ENCODE measurements at regions not wholly inside any gene's neighbourhood (a gene's known extent, or its start where the extent isn't known, plus 50 kb on each side); places are given as distances from the start of the nearest gene placed in this dataset.
A peak's percentile ranks its signal among the peaks of the same experiment; 100 is the strongest.

- peak overlapping the region in 1 of 2 donors; percentile 1 for H3K9ac ChIP-seq (ENCODE audit: low read depth in 2 of 2, low read length in 2 of 2)
- H3K4me3 ChIP-seq: no peak overlapping the region
- no peaks in the 10 kb centered on the region for H3K4me1 ChIP-seq
- intact Hi-C loops (cut with DNase I): no loop called here
- H3K36me3 ChIP-seq: no peaks in the 10 kb centered on the region
- no peaks in the 10 kb centered on the region for H3K9me3 ChIP-seq
- peak overlapping the region; percentile 38 for H3K27ac ChIP-seq
- no peak for TF ChIP-seq CTCF (IDR thresholded peaks at IDR 0.05)
- DNase-seq: peak; percentile 53
- no peaks in the 10 kb centered on the region for H3K27me3 ChIP-seq
Observed at GRCh38 chr13:44104197-44104490, 224.4 kb downstream of the LACC1 start.

- no peak for TF ChIP-seq CTCF (IDR thresholded peaks at IDR 0.05)
- peak overlapping the region; percentile 38 for H3K27ac ChIP-seq
Observed at GRCh38 chr13:44104969-44105368, 225.3 kb downstream of the LACC1 start.

GRCh38 chr13:44106266-44107152, 226.8 kb downstream of the LACC1 start:
- no peak for DNase-seq
- H3K9me3 ChIP-seq: no peaks in the 10 kb centered on the region
- H3K4me1 ChIP-seq: no peaks in the 10 kb centered on the region
- H3K9ac ChIP-seq (ENCODE audit: low read depth in 2 of 2, low read length in 2 of 2): no peak overlapping the region
- peak overlapping the region; percentile 79 for H3K27ac ChIP-seq
- H3K27me3 ChIP-seq: no peaks in the 10 kb centered on the region
- no peak for TF ChIP-seq CTCF (IDR thresholded peaks at IDR 0.05)
- no peaks in the 10 kb centered on the region for H3K36me3 ChIP-seq
- no peak overlapping the region for H3K4me3 ChIP-seq
- intact Hi-C loops (cut with DNase I): no loop called here

More at GRCh38 chr13:44104969-44105368, 225.3 kb downstream of the LACC1 start:
- intact Hi-C loops (cut with DNase I): no loop called here
- DNase-seq: peak; percentile 30
- Histone ChIP-seq H3K4me1 (no peaks in the 10 kb centered on the region), H3K4me3 (no peak overlapping the region), H3K9me3 (no peaks in the 10 kb centered on the region), H3K27me3 (no peaks in the 10 kb centered on the region), H3K36me3 (no peaks in the 10 kb centered on the region), H3K9ac (ENCODE audit: low read depth in 2 of 2, low read length in 2 of 2) (peak overlapping the region in 1 of 2 donors; percentile 8)

GRCh38 chr13:44107357-44108121, 227.8 kb downstream of the LACC1 start:
- peak; percentile 30 for DNase-seq

More at GRCh38 chr13:44107357-44108121, 227.8 kb downstream of the LACC1 start:
- H3K27ac ChIP-seq: peak overlapping the region; percentile 79
- H3K4me3 ChIP-seq: no peak overlapping the region
- peak overlapping the region in 1 of 2 donors; percentile 30 for H3K9ac ChIP-seq (ENCODE audit: low read depth in 2 of 2, low read length in 2 of 2)
- H3K36me3 ChIP-seq: no peaks in the 10 kb centered on the region
- H3K4me1 ChIP-seq: no peaks in the 10 kb centered on the region
- intact Hi-C loops (cut with DNase I): no loop called here
- H3K9me3 ChIP-seq: no peaks in the 10 kb centered on the region
- no peaks in the 10 kb centered on the region for H3K27me3 ChIP-seq
- no peak for TF ChIP-seq CTCF (IDR thresholded peaks at IDR 0.05)
